ENCODE measurements at regions not wholly inside any gene's neighbourhood (a gene's known extent, or its start where the extent isn't known, plus 50 kb on each side); places are given as distances from the start of the nearest gene placed in this dataset.

- Mint-ChIP-seq H3K4me3 (ENCODE audit: unreplicated experiment) (no peak overlapping the region), H3K9me3 (ENCODE audit: unreplicated experiment) (peaks cover 1% of the 10 kb centered on the region), H3K36me3 (ENCODE audit: unreplicated experiment) (no peaks in the 10 kb centered on the region), H3K4me1 (ENCODE audit: unreplicated experiment) (peaks cover 4% of the 10 kb centered on the region), H3K27me3 (ENCODE audit: unreplicated experiment) (no peaks in the 10 kb centered on the region), H3K27ac (ENCODE audit: unreplicated experiment) (no peak overlapping the region)
- no peak for DNase-seq (ENCODE audit: extremely low spot score, unreplicated experiment)
- no peak for TF ChIP-seq CTCF (IDR thresholded peaks at IDR 0.05)
Observed at GRCh38 chr13:63094717-63095116, 1679.1 kb upstream of the PCDH20 start.

- no peak for DNase-seq (ENCODE audit: extremely low spot score, unreplicated experiment)
- TF ChIP-seq CTCF (IDR thresholded peaks at IDR 0.05), result no peak
- Mint-ChIP-seq H3K27me3 (ENCODE audit: unreplicated experiment) (no peaks in the 10 kb centered on the region), H3K9me3 (ENCODE audit: unreplicated experiment) (no peaks in the 10 kb centered on the region), H3K36me3 (ENCODE audit: unreplicated experiment) (no peaks in the 10 kb centered on the region), H3K27ac (ENCODE audit: unreplicated experiment) (no peak overlapping the region), H3K4me1 (ENCODE audit: unreplicated experiment) (peaks cover 4% of the 10 kb centered on the region), H3K4me3 (ENCODE audit: unreplicated experiment) (no peak overlapping the region)
Observed at GRCh38 chr13:63093907-63094469, 1678.3 kb upstream of the PCDH20 start.

- Mint-ChIP-seq H3K36me3 (ENCODE audit: unreplicated experiment) (no peaks in the 10 kb centered on the region), H3K4me3 (ENCODE audit: unreplicated experiment) (no peak overlapping the region), H3K9me3 (ENCODE audit: unreplicated experiment) (no peaks in the 10 kb centered on the region), H3K27me3 (ENCODE audit: unreplicated experiment) (no peaks in the 10 kb centered on the region), H3K27ac (ENCODE audit: unreplicated experiment) (no peak overlapping the region), H3K4me1 (ENCODE audit: unreplicated experiment) (peaks cover 4% of the 10 kb centered on the region)
- no peak for TF ChIP-seq CTCF (IDR thresholded peaks at IDR 0.05)
- DNase-seq (ENCODE audit: extremely low spot score, unreplicated experiment), result no peak
Observed at GRCh38 chr13:63092456-63092855, 1676.8 kb upstream of the PCDH20 start.

GRCh38 chr13:63090524-63090923 lies 1674.9 kb upstream of the PCDH20 start:
- Mint-ChIP-seq H3K36me3 (ENCODE audit: unreplicated experiment) (no peaks in the 10 kb centered on the region), H3K4me1 (ENCODE audit: unreplicated experiment) (peaks cover 4% of the 10 kb centered on the region), H3K27ac (ENCODE audit: unreplicated experiment) (no peak overlapping the region), H3K4me3 (ENCODE audit: unreplicated experiment) (no peak overlapping the region), H3K9me3 (ENCODE audit: unreplicated experiment) (no peaks in the 10 kb centered on the region), H3K27me3 (ENCODE audit: unreplicated experiment) (no peaks in the 10 kb centered on the region)
- DNase-seq (ENCODE audit: extremely low spot score, unreplicated experiment), result no peak
- TF ChIP-seq CTCF (IDR thresholded peaks at IDR 0.05), result no peak

GRCh38 chr13:63088226-63088625 lies 1672.6 kb upstream of the PCDH20 start:
- no peak for TF ChIP-seq CTCF (IDR thresholded peaks at IDR 0.05)
- no peak for DNase-seq (ENCODE audit: extremely low spot score, unreplicated experiment)
- H3K4me1 Mint-ChIP-seq (ENCODE audit: unreplicated experiment), result peaks cover 3% of the 10 kb centered on the region
- no peaks in the 10 kb centered on the region for H3K36me3 Mint-ChIP-seq (ENCODE audit: unreplicated experiment)
- H3K4me3 Mint-ChIP-seq (ENCODE audit: unreplicated experiment), result no peak overlapping the region
- H3K27me3 Mint-ChIP-seq (ENCODE audit: unreplicated experiment), result no peaks in the 10 kb centered on the region
- no peak overlapping the region for H3K27ac Mint-ChIP-seq (ENCODE audit: unreplicated experiment)
- H3K9me3 Mint-ChIP-seq (ENCODE audit: unreplicated experiment), result peaks cover 16% of the 10 kb centered on the region
